ENCODE measurements at regions not wholly inside any gene's neighbourhood (a gene's known extent, or its start where the extent isn't known, plus 50 kb on each side); places are given as distances from the start of the nearest gene placed in this dataset.

DNA sequence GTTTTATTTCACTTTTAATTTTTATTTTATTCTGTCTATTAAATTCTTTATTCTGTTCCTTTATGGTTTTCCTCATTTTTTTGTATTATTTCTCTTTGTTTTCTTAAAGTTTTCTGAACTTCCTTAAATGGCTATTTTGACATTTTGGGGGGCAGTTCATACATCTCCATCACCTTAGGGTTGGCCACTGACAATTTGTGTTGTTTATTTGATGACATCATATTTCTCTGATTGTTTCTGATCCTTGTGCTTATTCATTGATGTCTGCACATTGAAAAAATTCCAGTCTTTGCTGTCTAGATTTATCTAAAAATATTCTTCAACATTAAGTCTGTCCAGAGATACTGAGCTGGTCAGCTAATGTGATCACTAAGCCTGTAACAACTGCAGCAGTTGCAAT lies 379.5 kb upstream of the EYS start:
- Histone ChIP-seq H3K27ac (no peak overlapping the region), H3K4me3 (no peak overlapping the region), H3K27me3 (ENCODE audit: insufficient read depth in 3 of 3, low read length in 2 of 3) (peaks cover 0 to 3% (median 0%) of the 10 kb centered on the region in 3 donors), H3K9me3 (no peaks in the 10 kb centered on the region), H3K36me3 (ENCODE audit: insufficient read depth in 1 of 2, low read depth in 1 of 2) (no peaks in the 10 kb centered on the region), H3K4me1 (no peaks in the 10 kb centered on the region)
- DNase-seq = no peak
- intact Hi-C loops (cut with DNase I) = no loop called here
- ATAC-seq = no peak
- TF ChIP-seq CTCF (IDR thresholded peaks at IDR 0.05) = no peak

DNA sequence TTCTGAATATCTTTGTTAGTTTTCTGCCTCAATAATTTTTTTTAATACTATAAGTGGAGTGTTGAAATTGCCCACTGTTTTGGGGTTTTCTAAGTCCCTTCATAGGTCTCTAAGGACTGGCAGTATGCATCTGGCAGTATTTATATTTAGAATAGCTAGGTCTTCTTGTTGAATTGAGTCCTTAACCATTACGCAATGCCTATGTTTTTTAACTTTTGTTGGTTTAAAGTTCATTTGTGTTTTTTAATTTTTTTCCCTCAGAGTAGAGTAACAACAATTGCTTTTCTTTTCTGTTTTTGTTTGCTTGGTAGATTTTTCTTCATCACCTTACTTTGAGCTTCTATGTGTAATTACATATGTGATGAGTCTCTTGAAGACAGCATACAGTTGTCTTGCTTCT lies 375.9 kb upstream of the EYS start:
- DNase-seq (no peak), ATAC-seq (no peak)
- TF ChIP-seq CTCF (IDR thresholded peaks at IDR 0.05) = no peak
- intact Hi-C loops (cut with DNase I) = no loop called here
- Histone ChIP-seq H3K27me3 (ENCODE audit: insufficient read depth in 3 of 3, low read length in 2 of 3) (peaks cover 0 to 3% (median 0%) of the 10 kb centered on the region in 3 donors), H3K4me1 (no peaks in the 10 kb centered on the region), H3K36me3 (ENCODE audit: insufficient read depth in 1 of 2, low read depth in 1 of 2) (no peaks in the 10 kb centered on the region), H3K9me3 (no peaks in the 10 kb centered on the region), H3K4me3 (no peak overlapping the region), H3K27ac (no peak overlapping the region)
- WGBS, 3 donors = 80 to 91% (median 88%) methylated on average over 1 of the region's 1 CpG

DNA sequence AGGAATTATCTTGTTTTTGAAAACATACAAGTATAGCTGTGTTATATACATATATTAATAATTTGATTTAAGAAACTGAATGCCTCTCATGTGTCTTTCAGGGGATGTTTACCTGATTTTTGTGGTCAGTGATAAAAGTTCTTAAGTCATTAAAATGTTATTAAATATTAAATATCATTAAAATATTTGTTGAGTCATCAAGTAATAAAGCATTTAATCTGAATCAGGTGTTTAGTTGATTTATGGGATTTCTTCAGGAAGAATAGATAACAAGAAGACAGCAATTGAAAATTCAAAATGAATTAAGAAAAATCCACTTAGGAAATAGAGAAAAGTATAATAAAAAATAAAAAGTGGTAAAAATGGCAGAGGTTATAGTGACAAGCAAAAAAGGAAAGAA lies 361.9 kb upstream of the EYS start:
- intact Hi-C loops (cut with DNase I) = no loop called here
- DNase-seq = no peak

DNA sequence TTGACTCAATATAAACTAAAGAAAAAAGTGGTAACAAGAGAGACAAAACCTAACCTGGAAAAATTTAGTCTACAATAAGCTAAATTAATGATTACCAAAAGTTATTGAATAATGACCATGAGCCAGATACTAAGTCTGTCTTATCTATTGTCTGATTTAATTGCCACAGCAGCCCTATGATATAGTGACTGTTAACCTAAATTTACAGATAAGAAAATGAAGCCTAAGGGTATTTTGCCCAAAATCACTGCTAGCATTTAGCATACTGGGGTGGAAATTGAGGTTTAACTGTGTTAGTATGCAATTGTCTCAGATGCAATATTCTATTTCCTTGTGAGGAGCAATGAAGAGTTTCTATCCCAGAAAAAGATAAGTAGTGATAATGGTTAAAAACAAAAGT lies 361.0 kb upstream of the EYS start:
- Histone ChIP-seq H3K36me3 (ENCODE audit: insufficient read depth in 1 of 2, low read depth in 1 of 2) (no peaks in the 10 kb centered on the region), H3K27ac (no peak overlapping the region), H3K27me3 (ENCODE audit: insufficient read depth in 3 of 3, low read length in 2 of 3) (no peaks in the 10 kb centered on the region), H3K9me3 (no peaks in the 10 kb centered on the region), H3K4me3 (no peak overlapping the region), H3K4me1 (no peaks in the 10 kb centered on the region)
- no peak for TF ChIP-seq CTCF (IDR thresholded peaks at IDR 0.05)
- intact Hi-C loops (cut with DNase I) = no loop called here
- no peak for DNase-seq
- no peak for ATAC-seq

More for the DNA sequence above, 361.9 kb upstream of the EYS start:
- no peak for ATAC-seq
- no peaks in the 10 kb centered on the region for H3K36me3 ChIP-seq (ENCODE audit: insufficient read depth in 1 of 2, low read depth in 1 of 2)
- no peaks in the 10 kb centered on the region for H3K27me3 ChIP-seq (ENCODE audit: insufficient read depth in 3 of 3, low read length in 2 of 3)
- no peak overlapping the region for H3K27ac ChIP-seq
- TF ChIP-seq CTCF (IDR thresholded peaks at IDR 0.05) = no peak
- H3K9me3 ChIP-seq = no peaks in the 10 kb centered on the region
- no peaks in the 10 kb centered on the region for H3K4me1 ChIP-seq
- no peak overlapping the region for H3K4me3 ChIP-seq

DNA sequence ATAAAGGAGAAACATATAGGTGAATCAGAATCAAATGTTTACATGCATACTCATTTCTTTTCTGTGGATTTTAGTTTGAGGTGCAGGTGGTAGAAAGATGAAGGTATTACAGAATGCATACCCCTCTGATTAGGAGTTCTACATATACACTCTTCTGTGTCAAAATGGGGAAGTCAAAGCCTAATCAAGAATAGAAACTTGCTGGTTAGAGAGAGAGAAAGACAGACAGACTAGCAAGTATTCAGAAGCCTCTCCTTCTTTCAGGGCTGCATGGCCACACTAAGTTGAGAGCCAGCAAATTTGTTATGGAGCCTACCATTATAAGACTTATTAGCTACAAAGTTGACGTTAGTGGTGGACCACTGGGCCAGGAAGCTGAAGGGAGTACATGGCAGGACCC lies 358.3 kb upstream of the EYS start:
- Histone ChIP-seq H3K27me3 (ENCODE audit: insufficient read depth in 3 of 3, low read length in 2 of 3) (no peaks in the 10 kb centered on the region), H3K27ac (no peak overlapping the region), H3K4me3 (no peak overlapping the region), H3K36me3 (ENCODE audit: insufficient read depth in 1 of 2, low read depth in 1 of 2) (no peaks in the 10 kb centered on the region), H3K4me1 (no peaks in the 10 kb centered on the region), H3K9me3 (no peaks in the 10 kb centered on the region)
- ATAC-seq = no peak
- intact Hi-C loops (cut with DNase I) = no loop called here
- WGBS, 3 donors = 59 to 86% (median 74%) methylated on average over 1 of the region's 1 CpG
- TF ChIP-seq CTCF (IDR thresholded peaks at IDR 0.05) = no peak
- no peak for DNase-seq
